ENCODE measurements at regions not wholly inside any gene's neighbourhood (a gene's known extent, or its start where the extent isn't known, plus 50 kb on each side); places are given as distances from the start of the nearest gene placed in this dataset.

DNA sequence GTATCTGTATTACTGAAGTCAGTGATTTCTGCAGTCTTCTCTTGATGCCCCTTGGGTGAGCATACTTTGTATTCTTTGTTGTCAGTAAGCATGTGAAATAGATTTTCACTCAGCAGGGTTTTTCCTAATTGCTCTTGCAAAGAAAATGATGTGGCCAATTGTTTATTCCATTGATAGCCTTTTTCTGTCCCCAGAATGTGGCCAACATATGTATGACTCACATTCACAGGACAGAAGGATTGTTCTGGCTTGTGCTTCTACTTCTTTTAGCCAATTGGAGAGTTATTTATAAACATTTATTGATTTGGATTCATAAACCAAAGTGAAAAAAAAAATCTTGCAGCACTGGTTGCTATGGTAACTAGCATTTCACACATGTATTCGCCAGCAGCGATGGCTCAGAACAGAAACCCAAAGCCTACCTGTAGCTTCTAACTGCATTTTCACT is 54.4 kb upstream of the RBM24 start:
- no peak for DNase-seq

DNA sequence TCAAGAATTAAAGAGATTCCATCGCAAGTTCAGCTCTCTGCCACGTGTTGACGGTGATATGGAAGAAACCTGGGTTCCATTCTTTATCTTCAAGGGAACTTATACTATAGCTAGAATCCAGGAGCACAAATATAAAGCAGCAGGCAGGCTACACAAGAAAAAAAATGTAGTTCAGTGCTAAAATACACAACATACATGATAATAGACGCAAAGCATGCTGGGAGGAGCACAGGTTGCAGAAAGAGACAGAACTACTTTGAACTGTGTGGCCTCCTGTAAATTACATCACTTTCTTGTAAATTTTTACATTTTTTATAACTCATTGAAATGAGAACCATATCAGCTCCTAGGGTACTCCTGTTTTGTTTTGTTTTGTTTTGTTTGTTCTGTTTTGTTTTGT is 53.8 kb upstream of the RBM24 start:
- DNase-seq: no peak
